ENCODE measurements at regions not wholly inside any gene's neighbourhood (a gene's known extent, or its start where the extent isn't known, plus 50 kb on each side); places are given as distances from the start of the nearest gene placed in this dataset.

DNA sequence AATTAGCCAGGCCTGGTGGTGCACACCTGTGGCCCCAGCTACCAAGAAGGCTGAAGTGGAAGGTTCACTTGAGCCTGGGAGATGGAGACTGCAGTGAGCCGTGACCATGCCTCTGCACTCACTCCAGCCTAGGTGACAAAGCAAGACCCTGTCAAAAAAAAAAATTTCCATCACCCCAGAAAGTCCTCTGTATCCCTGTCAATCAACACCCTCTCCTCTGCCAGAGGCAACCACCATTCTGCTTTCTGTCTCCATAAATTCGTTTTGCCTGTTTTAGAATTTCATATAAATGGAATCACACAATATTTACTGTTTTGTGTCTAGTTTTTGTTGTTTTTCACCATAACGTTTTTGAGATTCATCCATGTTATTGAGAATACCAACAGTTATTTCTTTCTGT lies 141.6 kb upstream of the SLC45A1 start:
- H3K4me1 ChIP-seq (ENCODE audit: control insufficient read depth, insufficient read depth, low read depth, low read length): peaks cover 6% of the 10 kb centered on the region
- 90% methylated on average over 1 of the region's 3 CpGs for WGBS

GRCh38 chr1:8174807-8175206 lies 143.1 kb upstream of the SLC45A1 start:
- Histone ChIP-seq H3K4me3 (ENCODE audit: insufficient read depth in 1 of 2, low read depth in 1 of 2, low read length in 2 of 2) (no peak overlapping the region), H2BK12ac (ENCODE audit: low read length in 2 of 2) (peak overlapping the region in 1 of 2 experiments; percentile 6), H4K91ac (ENCODE audit: low read length) (no peak overlapping the region), H4K8ac (ENCODE audit: low read length) (no peak overlapping the region), H3K4me1 (ENCODE audit: control insufficient read depth, insufficient read depth, low read depth, low read length) (peaks cover 14% of the 10 kb centered on the region), H3K27me3 (ENCODE audit: control insufficient read depth in 1 of 2, insufficient read depth in 1 of 2, low read length in 2 of 2) (no peaks in the 10 kb centered on the region), H3K23ac (ENCODE audit: low read length in 2 of 2) (no peak overlapping the region), H3K14ac (ENCODE audit: low read length in 2 of 2) (no peak overlapping the region), H3K79me1 (replicated peaks; ENCODE audit: low read length, poor library complexity, severe bottlenecking) (no peaks in the 10 kb centered on the region), H3K9ac (ENCODE audit: low read length) (no peak overlapping the region), H2BK15ac (ENCODE audit: low read depth, poor library complexity, severe bottlenecking) (no peak overlapping the region), H2BK5ac (ENCODE audit: low read depth, low read length, poor library complexity, severe bottlenecking) (no peak overlapping the region), H2AFZ (ENCODE audit: low read depth, low read length) (no peak overlapping the region), H3K4me2 (ENCODE audit: low read length, poor library complexity, severe bottlenecking) (no peak overlapping the region), H2AK5ac (ENCODE audit: low read length, severe bottlenecking) (no peak overlapping the region), H2BK120ac (ENCODE audit: low read depth, low read length) (peak overlapping the region; percentile 15), H3K4ac (ENCODE audit: low read depth in 1 of 2, low read length in 2 of 2) (no peak overlapping the region), H3K36me3 (ENCODE audit: control insufficient read depth in 1 of 2, insufficient read depth in 2 of 2, low read depth in 1 of 2, low read length in 2 of 2) (no peaks in the 10 kb centered on the region), H3K27ac (ENCODE audit: low read length, poor library complexity, severe bottlenecking) (no peak overlapping the region), H3K9me3 (ENCODE audit: control insufficient read depth, low read length) (peaks cover 15% of the 10 kb centered on the region), H3K18ac (ENCODE audit: low read depth in 1 of 2, low read length in 2 of 2) (peak overlapping the region in 1 of 2 experiments; percentile 68)
- DNase-seq: no peak
- WGBS: 98% methylated on average over 5 of the region's 5 CpGs

More for the DNA sequence above, 141.6 kb upstream of the SLC45A1 start:
- Histone ChIP-seq H3K18ac (ENCODE audit: low read depth in 1 of 2, low read length in 2 of 2) (no peak overlapping the region), H3K36me3 (ENCODE audit: control insufficient read depth in 1 of 2, insufficient read depth in 2 of 2, low read depth in 1 of 2, low read length in 2 of 2) (no peaks in the 10 kb centered on the region), H2AFZ (ENCODE audit: low read depth, low read length) (no peak overlapping the region), H3K27me3 (ENCODE audit: control insufficient read depth in 1 of 2, insufficient read depth in 1 of 2, low read length in 2 of 2) (no peaks in the 10 kb centered on the region), H2BK5ac (ENCODE audit: low read depth, low read length, poor library complexity, severe bottlenecking) (no peak overlapping the region), H3K9ac (ENCODE audit: low read length) (no peak overlapping the region), H3K14ac (ENCODE audit: low read length in 2 of 2) (no peak overlapping the region), H3K4ac (ENCODE audit: low read depth in 1 of 2, low read length in 2 of 2) (no peak overlapping the region), H2BK12ac (ENCODE audit: low read length in 2 of 2) (peak overlapping the region in 1 of 2 experiments; percentile 10), H2AK5ac (ENCODE audit: low read length, severe bottlenecking) (no peak overlapping the region), H3K79me1 (replicated peaks; ENCODE audit: low read length, poor library complexity, severe bottlenecking) (no peaks in the 10 kb centered on the region), H2BK120ac (ENCODE audit: low read depth, low read length) (no peak overlapping the region), H2BK15ac (ENCODE audit: low read depth, poor library complexity, severe bottlenecking) (no peak overlapping the region), H3K4me3 (ENCODE audit: insufficient read depth in 1 of 2, low read depth in 1 of 2, low read length in 2 of 2) (no peak overlapping the region), H3K27ac (ENCODE audit: low read length, poor library complexity, severe bottlenecking) (no peak overlapping the region), H3K4me2 (ENCODE audit: low read length, poor library complexity, severe bottlenecking) (no peak overlapping the region), H4K91ac (ENCODE audit: low read length) (no peak overlapping the region), H3K23ac (ENCODE audit: low read length in 2 of 2) (no peak overlapping the region), H4K8ac (ENCODE audit: low read length) (no peak overlapping the region), H3K9me3 (ENCODE audit: control insufficient read depth, low read length) (peaks cover 16% of the 10 kb centered on the region)
- no peak for DNase-seq

DNA sequence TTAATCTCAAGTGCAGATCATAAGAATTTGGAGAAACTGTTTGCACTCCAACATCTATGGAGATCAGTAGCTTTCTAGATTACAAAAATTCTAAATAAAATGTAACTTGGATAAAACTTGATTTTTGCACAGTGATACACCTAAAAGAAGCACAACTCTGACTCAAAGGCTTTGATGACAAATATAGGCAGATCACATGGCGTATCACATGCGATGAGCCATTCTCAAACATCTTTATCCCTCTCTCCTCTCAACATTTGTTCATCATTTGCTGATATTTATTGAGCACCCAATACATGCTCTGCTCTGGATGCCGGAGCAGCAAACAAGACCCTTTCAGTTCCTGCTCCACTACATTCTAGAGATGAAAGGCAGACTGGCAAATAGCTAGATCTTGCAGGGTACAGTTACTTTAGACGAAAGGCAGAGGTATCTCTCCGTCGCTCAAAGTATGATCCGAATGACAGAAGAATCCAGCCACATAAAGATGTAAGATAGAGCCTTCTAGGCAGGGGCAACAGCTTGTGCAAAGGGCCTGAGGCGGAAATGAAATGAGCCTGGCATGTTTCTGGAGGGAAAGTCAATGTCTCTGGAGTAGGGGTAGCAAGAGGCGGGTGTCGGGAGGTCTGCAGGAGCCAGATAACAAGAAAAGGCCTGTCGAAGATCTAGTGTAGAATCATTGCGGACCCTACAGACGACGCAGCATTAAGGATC lies 145.8 kb upstream of the ERRFI1 start:
- Histone ChIP-seq H3K9ac (ENCODE audit: low read length) (no peak overlapping the region), H3K4me1 (ENCODE audit: control insufficient read depth, insufficient read depth, low read depth, low read length) (peaks cover 24% of the 10 kb centered on the region), H3K9me3 (ENCODE audit: control insufficient read depth, low read length) (no peaks in the 10 kb centered on the region), H3K27me3 (ENCODE audit: control insufficient read depth in 1 of 2, insufficient read depth in 1 of 2, low read length in 2 of 2) (no peaks in the 10 kb centered on the region), H2AK5ac (ENCODE audit: low read length, severe bottlenecking) (peak overlapping the region; percentile 4), H3K4me2 (ENCODE audit: low read length, poor library complexity, severe bottlenecking) (no peak overlapping the region), H3K4me3 (ENCODE audit: insufficient read depth in 1 of 2, low read depth in 1 of 2, low read length in 2 of 2) (no peak overlapping the region), H3K4ac (ENCODE audit: low read depth in 1 of 2, low read length in 2 of 2) (peak overlapping the region in 1 of 2 experiments; percentile 24), H3K36me3 (ENCODE audit: control insufficient read depth in 1 of 2, insufficient read depth in 2 of 2, low read depth in 1 of 2, low read length in 2 of 2) (no peaks in the 10 kb centered on the region), H4K8ac (ENCODE audit: low read length) (no peak overlapping the region), H3K18ac (ENCODE audit: low read depth in 1 of 2, low read length in 2 of 2) (no peak overlapping the region), H2BK15ac (ENCODE audit: low read depth, poor library complexity, severe bottlenecking) (no peak overlapping the region), H3K23ac (ENCODE audit: low read length in 2 of 2) (no peak overlapping the region), H3K27ac (ENCODE audit: low read length, poor library complexity, severe bottlenecking) (no peak overlapping the region), H2BK12ac (ENCODE audit: low read length in 2 of 2) (peak overlapping the region; percentile 29 to 66), H2BK5ac (ENCODE audit: low read depth, low read length, poor library complexity, severe bottlenecking) (no peak overlapping the region), H3K79me1 (replicated peaks; ENCODE audit: low read length, poor library complexity, severe bottlenecking) (no peaks in the 10 kb centered on the region), H2AFZ (ENCODE audit: low read depth, low read length) (no peak overlapping the region), H2BK120ac (ENCODE audit: low read depth, low read length) (no peak overlapping the region), H3K14ac (ENCODE audit: low read length in 2 of 2) (no peak overlapping the region), H4K91ac (ENCODE audit: low read length) (no peak overlapping the region)
- DNase-seq: no peak
- WGBS: 97% methylated on average over 14 of the region's 14 CpGs

- Histone ChIP-seq H4K91ac (ENCODE audit: low read length) (peak overlapping the region; percentile 100), H3K4me3 (ENCODE audit: insufficient read depth in 1 of 2, low read depth in 1 of 2, low read length in 2 of 2) (no peak overlapping the region), H3K27ac (ENCODE audit: low read length, poor library complexity, severe bottlenecking) (peak overlapping the region; percentile 94), H2AK5ac (ENCODE audit: low read length, severe bottlenecking) (peak overlapping the region; percentile 97), H2BK12ac (ENCODE audit: low read length in 2 of 2) (peak overlapping the region; percentile 93 to 96), H2BK5ac (ENCODE audit: low read depth, low read length, poor library complexity, severe bottlenecking) (peak overlapping the region; percentile 91), H2AFZ (ENCODE audit: low read depth, low read length) (peak overlapping the region; percentile 80), H3K4me1 (ENCODE audit: control insufficient read depth, insufficient read depth, low read depth, low read length) (peaks cover 31% of the 10 kb centered on the region), H3K14ac (ENCODE audit: low read length in 2 of 2) (peak overlapping the region in 1 of 2 experiments; percentile 98), H3K36me3 (ENCODE audit: control insufficient read depth in 1 of 2, insufficient read depth in 2 of 2, low read depth in 1 of 2, low read length in 2 of 2) (no peaks in the 10 kb centered on the region), H2BK120ac (ENCODE audit: low read depth, low read length) (peak overlapping the region; percentile 90), H3K9me3 (ENCODE audit: control insufficient read depth, low read length) (no peaks in the 10 kb centered on the region), H3K79me1 (replicated peaks; ENCODE audit: low read length, poor library complexity, severe bottlenecking) (no peaks in the 10 kb centered on the region), H4K8ac (ENCODE audit: low read length) (peak overlapping the region; percentile 98), H2BK15ac (ENCODE audit: low read depth, poor library complexity, severe bottlenecking) (peak overlapping the region; percentile 13), H3K4me2 (ENCODE audit: low read length, poor library complexity, severe bottlenecking) (no peak overlapping the region), H3K23ac (ENCODE audit: low read length in 2 of 2) (peak overlapping the region in 1 of 2 experiments; percentile 57), H3K18ac (ENCODE audit: low read depth in 1 of 2, low read length in 2 of 2) (peak overlapping the region; percentile 98 to 99), H3K4ac (ENCODE audit: low read depth in 1 of 2, low read length in 2 of 2) (peak overlapping the region; percentile 97 to 99), H3K27me3 (ENCODE audit: control insufficient read depth in 1 of 2, insufficient read depth in 1 of 2, low read length in 2 of 2) (no peaks in the 10 kb centered on the region), H3K9ac (ENCODE audit: low read length) (peak overlapping the region; percentile 73)
- 83% methylated on average over 13 of the region's 13 CpGs for WGBS
- no peak for DNase-seq
Measured at GRCh38 chr1:8170059-8170835, 144.1 kb upstream of the ERRFI1 start.

All from mesenchymal stem cell (in vitro differentiated cells and primary cell).